H9 (cell line): ENCODE measurements at regions not wholly inside any gene's neighbourhood (a gene's known extent, or its start where the extent isn't known, plus 50 kb on each side); places are given as distances from the start of the nearest gene placed in this dataset.

Experiments
- DNase-seq: peaks from one replicate; pipeline ENCODE4 v3.0.0-alpha.2; 2017
- H2AFZ ChIP-seq: one replicate; pipeline ENCODE4 v1.6.1; 2013; ENCODE audit warnings: mild to moderate bottlenecking, low read length, control low read depth, moderate library complexity
- H2AK5ac ChIP-seq: 2 replicates; pipeline ENCODE4 v1.6.1; 2013; ENCODE audit warnings: low read length, control low read depth, mixed read lengths; ENCODE audit not compliant: insufficient read length
- H2BK120ac ChIP-seq: one replicate; pipeline ENCODE4 v1.6.1; 2013; ENCODE audit warnings: low read depth, mild to moderate bottlenecking, low read length, control low read depth, inconsistent platforms; ENCODE audit not compliant: poor library complexity, severe bottlenecking
- H2BK12ac ChIP-seq: 2 replicates; pipeline ENCODE4 v1.6.1; 2013; ENCODE audit warnings: low read length, control low read depth, mixed read lengths, low read depth; ENCODE audit not compliant: insufficient read length
- H2BK15ac ChIP-seq: 2 replicates; pipeline ENCODE4 v1.6.1; 2013; ENCODE audit warnings: low read depth, low read length, control low read depth
- H2BK20ac ChIP-seq: one replicate; pipeline ENCODE4 v1.6.1; 2013; ENCODE audit warnings: low read depth, mild to moderate bottlenecking, low read length, control low read depth, inconsistent platforms; ENCODE audit not compliant: poor library complexity, severe bottlenecking
- H2BK5ac ChIP-seq: 2 replicates; pipeline ENCODE4 v1.6.1; 2013; ENCODE audit warnings: low read length, control low read depth, mixed read lengths; ENCODE audit not compliant: insufficient read length
- H3K14ac ChIP-seq: 2 replicates; pipeline ENCODE4 v1.6.1; 2013; ENCODE audit warnings: low read length, control low read depth; ENCODE audit not compliant: insufficient read depth
- H3K18ac ChIP-seq: 2 replicates; pipeline ENCODE4 v1.6.1; 2013; ENCODE audit warnings: low read depth, mild to moderate bottlenecking, mixed read lengths, low read length, control low read depth; ENCODE audit not compliant: insufficient read length
- H3K23ac ChIP-seq: 2 replicates; pipeline ENCODE4 v1.6.1; 2013; ENCODE audit warnings: low read length, control low read depth, mixed read lengths, low read depth; ENCODE audit not compliant: insufficient read length
- H3K23me2 ChIP-seq: 2 replicates; pipeline ENCODE4 v1.6.1; 2013; ENCODE audit warnings: low read depth, mild to moderate bottlenecking, mixed read lengths, low read length, control low read depth; ENCODE audit not compliant: insufficient read length, poor library complexity, severe bottlenecking
- H3K27ac ChIP-seq: 2 replicates; pipeline ENCODE4 v1.5.1; 2013; ENCODE audit warnings: low read length, control low read depth, mixed read lengths, low read depth; ENCODE audit not compliant: insufficient read length
- H3K27me3 ChIP-seq: 2 replicates; pipeline ENCODE4 v1.6.1; 2013; ENCODE audit warnings: low read length, control low read depth, inconsistent platforms; ENCODE audit not compliant: insufficient read depth
- H3K4ac ChIP-seq: 2 replicates; pipeline ENCODE4 v1.6.1; 2013; ENCODE audit warnings: low read depth, mild to moderate bottlenecking, control low read depth, inconsistent platforms, low read length, moderate library complexity
- H3K4me1 ChIP-seq: 2 replicates; pipeline ENCODE4 v1.6.1; 2013; ENCODE audit warnings: low read length, control low read depth, inconsistent platforms; ENCODE audit not compliant: insufficient read depth
- H3K4me2 ChIP-seq: 2 replicates; pipeline ENCODE4 v1.6.1; 2013; ENCODE audit warnings: low read length, control low read depth, mixed read lengths; ENCODE audit not compliant: insufficient read length, insufficient read depth
- H3K56ac ChIP-seq: 2 replicates; pipeline ENCODE4 v1.6.1; 2013; ENCODE audit warnings: low read depth, mild to moderate bottlenecking, mixed read lengths, low read length, control low read depth; ENCODE audit not compliant: insufficient read length
- H3K79me1 ChIP-seq: 2 replicates; pipeline ENCODE4 v1.6.1; 2013; ENCODE audit warnings: low read depth, mild to moderate bottlenecking, moderate library complexity, low read length, control low read depth, inconsistent platforms; ENCODE audit not compliant: insufficient read depth, poor library complexity, severe bottlenecking
- H3K79me2 ChIP-seq: 2 replicates; pipeline ENCODE4 v1.6.1; 2013; ENCODE audit warnings: low read length, control low read depth, inconsistent platforms; ENCODE audit not compliant: insufficient read depth
- H3K9ac ChIP-seq: 2 replicates; pipeline ENCODE4 v1.6.1; 2013; ENCODE audit warnings: low read length, control low read depth, mixed read lengths; ENCODE audit not compliant: insufficient read length; ENCODE audit errors: extremely low read depth
- H3K9me3 ChIP-seq: one replicate; pipeline ENCODE4 v1.6.1; 2013; ENCODE audit warnings: low read depth, low read length, inconsistent platforms; ENCODE audit not compliant: control insufficient read depth
- H3T11ph ChIP-seq: one replicate; pipeline ENCODE4 v1.6.1; 2013; ENCODE audit warnings: mild to moderate bottlenecking, low read length, control low read depth, inconsistent platforms
- H4K20me1 ChIP-seq: one replicate; pipeline ENCODE4 v1.6.1; 2013; ENCODE audit not compliant: control insufficient read depth, insufficient read length, insufficient read depth
- H4K5ac ChIP-seq: 2 replicates; pipeline ENCODE4 v1.6.1; 2013; ENCODE audit warnings: low read depth, mild to moderate bottlenecking, mixed read lengths, low read length, control low read depth; ENCODE audit not compliant: insufficient read length
- H4K8ac ChIP-seq: replicated peaks from 2 replicates; pipeline ENCODE4 v1.6.1; 2013; ENCODE audit warnings: low read length, control low read depth, mixed read lengths, low read depth; ENCODE audit not compliant: insufficient read length
- H4K91ac ChIP-seq: 2 replicates; pipeline ENCODE4 v1.6.1; 2013; ENCODE audit warnings: low read depth, mild to moderate bottlenecking, moderate library complexity, mixed read lengths, low read length, control low read depth; ENCODE audit not compliant: insufficient read length
- H3K27ac Mint-ChIP-seq, 3 experiments: 2 replicates in 2 of 3; 3 replicates in 1 of 3; pipeline ENCODE4 v1.8.0; 2020 to 2021; ENCODE audit warnings: mixed read lengths in 3 of 3, mild to moderate bottlenecking in 1 of 3, moderate library complexity in 1 of 3
- H3K27me3 Mint-ChIP-seq: 2 replicates; pipeline ENCODE4 v1.8.0; 2021; ENCODE audit warnings: low read depth, mild to moderate bottlenecking, moderate library complexity, mixed read lengths
- H3K36me3 Mint-ChIP-seq, 3 experiments: 2 replicates in 2 of 3; 3 replicates in 1 of 3; pipeline ENCODE4 v1.8.0; 2020 to 2021; ENCODE audit warnings: low read depth in 3 of 3, mixed read lengths in 3 of 3; ENCODE audit not compliant: insufficient read depth in 1 of 3
- H3K4me1 Mint-ChIP-seq, 2 experiments: 2 replicates each; pipeline ENCODE4 v1.8.0; 2020; ENCODE audit warnings: mixed read lengths in 2 of 2
- H3K4me3 Mint-ChIP-seq, 2 experiments: 2 replicates in 1 of 2; 3 replicates in 1 of 2; pipeline ENCODE4 v1.8.0; 2020 to 2021; ENCODE audit warnings: mild to moderate bottlenecking in 2 of 2, mixed read lengths in 2 of 2, moderate library complexity in 1 of 2
- H3K9me3 Mint-ChIP-seq, 2 experiments: 2 replicates in 1 of 2; 3 replicates in 1 of 2; pipeline ENCODE4 v1.8.0; 2020; ENCODE audit warnings: mild to moderate bottlenecking in 2 of 2, mixed read lengths in 2 of 2, moderate library complexity in 1 of 2
- CTCF ChIP-seq: fragments of 200-600 bp; sonication (generic); conservative IDR thresholded peaks from 3 replicates; pipeline ENCODE4 v1.8.0; 2021; ENCODE audit warnings: antibody characterized with exemption, mild to moderate bottlenecking
- WGBS: extraction: QIAGEN DNeasy Blood & Tissue Kit; methylation state at CpG from one replicate; pipeline ENCODE4 v1.1.7; 2013; ENCODE audit warnings: missing lambda C conversion rate, low lambda C conversion rate, mixed read lengths; ENCODE audit not compliant: insufficient read length; ENCODE audit errors: extremely low coverage; 5-methylcytosine and 5-hydroxymethylcytosine counted together

DNA sequence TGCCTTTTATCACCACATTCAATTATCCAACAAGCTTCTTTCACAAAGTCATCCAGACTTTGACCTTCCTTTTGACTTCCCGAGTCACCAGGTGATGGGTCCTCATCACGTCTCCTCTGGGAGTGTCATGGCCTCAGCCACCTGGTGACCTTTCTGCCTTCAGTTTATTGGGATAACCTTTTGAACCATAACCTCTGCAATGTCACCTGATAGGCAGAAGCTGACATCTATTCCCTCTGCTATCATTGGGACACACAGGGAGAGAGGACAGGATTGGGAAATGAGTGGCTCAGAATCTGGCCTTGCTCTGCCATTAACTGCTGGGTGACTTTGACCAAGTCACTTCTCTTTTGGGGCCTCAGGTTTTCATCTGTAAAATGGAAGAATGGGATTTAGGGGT is 388.7 kb downstream of the NUAK1 start:
- WGBS: no CpG with 5 or more reads among the region's 2 CpGs
- Mint-ChIP-seq H3K9me3 (no peaks in the 10 kb centered on the region), H3K4me1 (peaks cover 4% of the 10 kb centered on the region in 2 experiments), H3K27me3 (no peaks in the 10 kb centered on the region), H3K36me3 (no peaks in the 10 kb centered on the region), H3K27ac (no peak overlapping the region; a peak in 2 of 7 replicates), H3K4me3 (no peak overlapping the region)
- Histone ChIP-seq H3K9me3 (no peaks in the 10 kb centered on the region), H3K9ac (no peak overlapping the region), H4K8ac (no peak overlapping the region), H3K23me2 (no peaks in the 10 kb centered on the region), H3K27ac (no peak overlapping the region), H3K27me3 (no peaks in the 10 kb centered on the region), H3K4me1 (peaks cover 2% of the 10 kb centered on the region; the same call in 1 of the 2 replicates), H2AFZ (no peak overlapping the region), H4K20me1 (no peaks in the 10 kb centered on the region), H2BK5ac (no peak overlapping the region), H2BK20ac (no peak overlapping the region), H3K23ac (no peak overlapping the region), H3K56ac (no peak overlapping the region), H2BK120ac (no peak overlapping the region), H2AK5ac (no peak overlapping the region), H3K18ac (no peak overlapping the region), H3K14ac (no peak overlapping the region), H3K4me2 (no peak overlapping the region), H4K91ac (no peak overlapping the region), H3T11ph (no peak overlapping the region), H3K4ac (no peak overlapping the region), H2BK12ac (no peak overlapping the region), H3K79me1 (no peaks in the 10 kb centered on the region), H3K79me2 (no peaks in the 10 kb centered on the region), H2BK15ac (no peak overlapping the region), H4K5ac (no peak overlapping the region)
- no peak for TF ChIP-seq CTCF
- DNase-seq: no peak
